Activated CD4-positive, alpha-beta T cell treated with anti-CD3 and anti-CD28 coated beads for 48 hours (primary cell): ENCODE measurements at regions not wholly inside any gene's neighbourhood (a gene's known extent, or its start where the extent isn't known, plus 50 kb on each side); places are given as distances from the start of the nearest gene placed in this dataset.
A peak's percentile ranks its signal among the peaks of the same experiment; 100 is the strongest.
"Not testable (repeated sequence)": the region's sequence is repeated elsewhere in the genome, so short reads cannot be mapped to it uniquely, and the experiment has no call there.

ENCODE experiments used
- DNase-seq: peaks from one replicate; pipeline ENCODE4 v3.0.0-alpha.2; 2020

DNA sequence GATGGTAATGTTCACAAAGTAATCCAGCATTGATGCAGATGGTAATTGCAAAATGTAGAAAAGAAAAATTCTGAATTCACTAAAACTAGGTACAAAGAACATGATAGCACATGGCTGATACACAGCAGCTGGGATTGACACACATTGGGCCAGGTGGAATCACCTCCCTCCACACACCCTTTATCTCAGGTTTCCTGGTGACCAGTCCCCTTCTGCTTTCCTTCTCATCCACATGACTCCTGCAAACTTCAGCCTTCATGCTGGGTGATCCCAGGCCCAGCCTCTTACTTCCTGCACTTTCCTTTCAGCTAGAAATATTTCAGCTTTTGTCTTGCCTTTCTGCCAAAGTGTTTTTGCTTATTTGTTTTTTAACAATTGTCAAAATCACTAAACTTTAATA, 246.9 kb downstream of the LNPK start:
- DNase-seq: no peak

DNA sequence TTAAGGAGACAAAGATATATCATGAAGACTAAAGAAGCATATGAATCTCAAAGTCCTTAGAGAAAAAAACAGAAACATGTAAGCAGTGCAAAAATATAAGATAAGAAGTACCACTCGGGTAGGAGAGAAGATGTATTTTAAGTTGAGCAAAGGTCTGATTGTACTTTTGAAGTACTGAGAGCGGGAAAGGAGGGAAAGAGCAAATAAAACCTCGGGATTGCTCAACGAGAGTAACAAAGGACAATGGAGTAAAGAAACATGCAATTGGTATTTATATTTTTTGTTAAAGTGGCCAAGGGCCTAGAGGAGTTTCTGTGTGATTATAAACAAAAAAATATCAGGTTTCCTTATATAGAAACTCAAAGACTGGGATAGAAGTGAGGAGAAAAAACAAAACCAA, 251.9 kb downstream of the LNPK start:
- DNase-seq: no peak

DNA sequence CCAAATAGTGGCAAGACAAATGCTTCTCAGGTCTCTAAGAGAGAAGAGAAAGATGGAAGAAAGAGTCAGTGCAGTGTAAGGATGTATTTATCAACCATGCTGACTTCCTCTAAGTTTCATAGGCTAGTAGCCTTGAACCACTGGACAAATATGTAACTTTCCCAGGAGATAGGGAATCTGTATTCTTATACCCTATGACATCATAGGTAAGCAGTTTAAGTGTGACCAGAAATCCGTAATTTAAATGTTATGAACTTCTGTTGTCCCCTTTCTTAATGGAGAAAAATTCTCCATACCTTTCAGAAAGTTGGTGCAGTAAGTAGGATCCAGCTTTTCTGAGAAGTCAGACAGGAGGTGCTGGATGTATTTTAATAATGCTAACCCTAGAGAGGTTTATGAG, 256.2 kb downstream of the LNPK start:
- no peak for DNase-seq

DNA sequence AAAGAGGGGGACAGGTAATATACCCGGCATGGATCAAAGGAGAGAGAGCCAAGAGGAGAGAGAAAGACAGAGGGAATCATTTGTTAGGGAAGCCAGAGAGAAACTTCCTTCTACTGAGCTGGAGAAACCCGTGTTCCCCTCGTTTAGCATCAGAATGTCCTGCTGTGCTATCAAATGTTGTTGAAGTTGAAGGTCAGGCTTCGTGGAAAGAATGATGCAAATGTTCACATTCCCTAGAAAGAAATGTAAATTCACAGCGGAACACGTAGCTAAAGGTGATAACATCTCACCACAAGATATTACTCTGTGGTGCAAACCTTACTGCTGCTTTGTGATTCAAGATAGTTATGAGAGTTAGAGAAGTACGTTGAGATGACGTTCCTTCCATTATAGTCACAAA, 258.1 kb downstream of the LNPK start:
- DNase-seq: no peak

DNA sequence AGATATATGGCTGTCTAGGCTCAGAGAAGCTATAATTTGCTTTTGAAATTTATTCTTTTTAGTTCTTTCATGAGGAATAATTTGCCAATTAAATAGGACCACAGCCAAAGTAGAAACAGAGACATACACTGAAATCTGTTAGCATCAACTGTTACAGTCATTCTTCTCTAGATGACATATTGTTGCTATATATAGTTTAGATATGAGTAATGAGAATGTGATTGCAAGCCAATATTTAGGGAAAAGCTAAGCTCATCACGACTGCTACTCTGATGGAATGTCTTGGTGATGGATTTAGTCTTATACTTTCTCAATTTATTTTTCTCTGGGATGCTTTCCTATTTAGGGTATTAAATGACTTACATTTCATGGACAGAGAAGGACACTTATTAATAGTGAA, 259.1 kb downstream of the LNPK start:
- DNase-seq: no peak

DNA sequence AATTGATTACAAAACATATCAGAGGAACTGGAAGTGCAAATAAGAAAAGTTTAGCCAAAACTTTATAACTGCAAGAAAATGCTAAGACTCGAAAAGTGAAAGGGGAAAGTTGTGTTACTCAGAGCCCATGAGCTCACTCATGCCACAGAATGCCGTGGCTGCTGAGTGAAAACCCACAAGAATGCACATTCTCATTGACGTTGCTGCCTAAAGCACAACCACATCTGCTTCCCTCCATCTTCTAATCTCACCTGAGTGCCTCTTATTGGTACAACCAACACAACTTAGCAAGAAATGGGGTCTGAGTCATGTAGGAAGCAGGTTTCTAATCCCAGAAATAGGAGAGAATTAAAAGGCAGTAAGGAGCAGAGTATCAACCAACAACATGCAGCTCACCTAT, 259.7 kb downstream of the LNPK start:
- no peak for DNase-seq

DNA sequence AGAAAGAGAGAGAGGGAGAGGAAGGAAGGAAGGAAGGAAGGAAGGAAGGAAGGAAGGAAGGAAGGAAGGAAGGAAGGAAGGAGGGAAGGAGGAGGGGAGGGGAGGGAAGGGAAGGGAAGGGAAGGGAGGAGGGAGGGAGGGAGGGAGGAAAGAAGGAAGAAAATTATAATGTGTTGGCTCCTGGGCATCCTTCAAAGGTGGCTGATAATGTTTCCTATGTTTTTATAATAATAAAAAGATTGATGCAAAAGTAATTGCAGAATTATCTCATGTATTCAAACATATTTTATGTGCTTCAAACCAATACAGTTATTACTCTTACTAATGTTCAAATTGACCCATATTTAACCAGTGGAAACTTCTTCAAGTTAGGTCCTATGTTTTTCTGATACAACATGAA, 260.9 kb downstream of the LNPK start:
- DNase-seq: no peak

DNA sequence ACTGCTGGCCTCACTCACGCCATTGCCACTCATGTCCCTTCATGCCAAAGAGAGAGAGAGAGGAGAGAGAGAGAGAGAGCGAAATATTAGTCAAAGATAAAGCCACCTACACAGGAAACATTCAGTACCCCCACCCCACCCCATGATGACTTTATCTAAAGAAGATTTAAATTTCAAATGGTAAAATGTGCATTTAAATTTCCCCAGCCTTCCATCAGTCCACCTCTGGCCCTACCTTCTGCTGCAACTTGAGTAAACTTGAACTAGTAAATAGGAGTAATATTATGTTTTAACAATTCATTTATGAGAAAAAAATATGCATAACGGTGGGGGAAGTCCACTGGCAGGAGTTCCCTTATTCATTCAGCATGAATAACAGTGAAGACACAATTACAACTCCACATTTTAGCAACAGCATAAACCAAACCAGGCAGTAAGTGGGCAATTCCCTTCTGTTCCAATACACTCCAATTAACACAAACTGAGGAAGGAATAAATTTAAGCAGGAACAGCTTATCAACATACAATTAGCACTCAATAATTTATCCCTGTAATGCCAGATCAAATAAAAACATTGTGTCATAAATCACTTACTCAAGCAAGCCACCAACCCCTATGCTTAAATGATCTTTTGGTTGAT, 264.2 kb downstream of the LNPK start:
- DNase-seq: no peak

DNA sequence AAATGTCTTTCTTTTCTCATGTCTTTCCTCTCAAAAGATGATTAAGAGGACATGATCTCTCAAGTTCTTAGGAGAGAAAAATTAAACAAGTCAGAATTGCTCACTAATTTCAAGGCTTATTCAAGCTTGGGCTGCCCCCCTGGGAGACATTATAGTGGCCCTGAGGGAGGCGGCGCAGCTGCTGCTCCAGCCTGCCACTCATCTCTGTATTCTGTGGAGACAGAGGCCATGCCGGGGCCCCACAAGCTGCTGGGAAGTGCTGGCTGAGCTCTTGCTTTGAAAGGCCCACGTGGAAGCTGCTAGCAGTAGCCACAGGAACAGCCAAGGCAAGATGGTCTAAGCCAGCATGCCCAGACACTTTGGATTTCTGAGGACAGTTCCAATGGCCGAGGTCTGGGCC, 267.4 kb downstream of the LNPK start:
- DNase-seq: no peak

DNA sequence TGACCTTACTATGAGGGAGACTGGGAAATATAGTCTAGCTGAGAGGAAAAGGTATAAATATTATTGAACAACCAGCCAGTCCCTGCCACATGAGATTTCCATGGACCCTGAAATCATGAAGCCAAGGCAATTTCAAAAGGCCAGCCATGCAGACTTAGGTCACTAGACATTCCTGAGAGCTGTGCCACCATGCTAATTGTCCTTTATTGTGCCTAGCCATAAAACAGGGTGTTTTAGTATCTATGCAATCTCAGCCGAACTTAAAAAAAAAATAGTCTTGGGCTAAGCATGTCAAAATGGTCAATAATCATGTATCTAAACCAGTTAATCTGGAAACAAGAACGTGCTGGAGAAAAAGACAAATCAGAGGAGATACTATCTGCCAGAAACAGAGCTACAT, 269.5 kb downstream of the LNPK start:
- no peak for DNase-seq

DNA sequence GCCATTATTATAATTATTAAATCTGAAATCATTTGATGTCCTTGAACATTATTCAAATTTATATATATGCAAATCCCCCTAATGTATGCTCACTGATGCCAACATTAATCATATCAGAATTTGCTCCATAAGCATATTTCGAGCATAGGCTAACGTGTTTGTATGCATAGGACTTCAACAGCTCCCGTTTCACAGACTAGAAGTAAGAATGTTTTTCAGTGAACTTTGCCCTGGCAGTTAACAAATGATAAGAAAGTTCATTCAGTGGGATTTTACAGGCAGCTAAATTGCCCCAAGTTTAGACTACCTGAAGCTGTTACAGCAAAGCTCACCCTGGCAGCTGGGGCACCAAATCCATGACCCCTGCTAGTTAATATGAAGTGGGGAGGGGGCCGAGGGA, 272.0 kb downstream of the LNPK start:
- DNase-seq: no peak

DNA sequence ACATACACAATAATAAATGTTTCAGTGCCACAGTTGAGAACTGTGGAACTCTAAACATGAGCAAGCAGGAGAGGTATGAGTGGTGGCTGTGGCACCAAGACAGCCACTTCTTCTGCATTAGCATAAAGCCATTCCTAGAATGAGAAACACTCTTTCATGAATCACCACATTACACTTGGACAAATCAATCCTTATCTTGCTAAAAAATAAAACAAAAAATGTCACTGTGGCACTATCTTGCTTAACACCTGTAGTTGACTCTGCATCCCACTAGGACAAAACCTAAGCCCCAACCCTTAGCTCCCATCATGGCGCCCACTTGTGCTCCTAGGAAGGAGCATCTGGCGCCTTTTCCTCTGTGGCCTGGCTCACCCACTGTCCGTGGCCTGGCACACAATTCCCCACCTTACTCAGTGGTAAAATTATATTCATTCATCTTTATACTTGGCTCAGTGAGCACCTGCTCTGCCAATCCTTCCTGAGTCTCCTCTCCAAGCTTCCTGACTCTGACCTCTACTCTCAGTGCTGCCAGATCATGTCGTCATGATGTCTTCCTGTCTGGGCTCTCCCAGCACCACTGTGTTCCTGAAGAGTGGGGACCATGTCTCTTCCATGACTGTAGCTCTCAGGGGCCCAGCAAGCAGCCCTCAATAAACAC, 272.9 kb downstream of the LNPK start:
- DNase-seq: no peak

DNA sequence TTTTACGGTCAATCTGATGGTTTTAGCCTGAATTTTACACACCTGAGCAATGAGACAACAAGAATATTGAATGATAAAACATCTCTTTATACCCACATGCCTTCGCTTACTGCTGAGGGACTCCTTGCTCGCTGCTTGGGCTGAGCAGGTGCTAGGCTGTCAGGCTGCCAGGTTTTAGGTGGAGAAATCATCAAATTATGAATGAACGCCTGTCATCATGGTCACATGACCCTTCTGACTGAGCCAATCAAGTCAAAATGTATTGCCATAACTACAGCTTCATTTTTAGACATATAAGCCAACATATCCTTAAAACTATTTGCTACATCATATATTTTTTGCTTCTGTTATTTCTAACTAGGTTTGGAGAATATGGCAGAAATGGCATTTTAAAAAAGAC, 274.0 kb downstream of the LNPK start:
- no peak for DNase-seq

DNA sequence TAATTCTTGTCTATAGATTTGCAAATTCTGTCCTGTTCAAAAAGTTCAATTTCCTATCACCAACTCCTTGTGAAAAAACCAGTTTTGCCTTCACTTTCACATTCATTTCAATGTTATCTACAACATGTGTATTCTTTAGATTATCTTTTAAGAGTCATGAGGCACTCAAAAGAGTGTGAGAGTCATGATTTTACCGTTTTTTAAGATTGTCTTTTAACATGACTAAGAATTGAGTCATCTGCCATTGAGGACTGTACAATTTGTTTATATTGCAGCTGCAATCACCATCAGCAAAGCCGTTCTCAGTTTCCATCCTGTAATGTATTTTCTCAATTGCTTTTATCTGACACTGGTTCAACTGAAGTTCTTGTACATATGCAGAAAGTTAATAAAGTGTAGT, 275.8 kb downstream of the LNPK start:
- no peak for DNase-seq

DNA sequence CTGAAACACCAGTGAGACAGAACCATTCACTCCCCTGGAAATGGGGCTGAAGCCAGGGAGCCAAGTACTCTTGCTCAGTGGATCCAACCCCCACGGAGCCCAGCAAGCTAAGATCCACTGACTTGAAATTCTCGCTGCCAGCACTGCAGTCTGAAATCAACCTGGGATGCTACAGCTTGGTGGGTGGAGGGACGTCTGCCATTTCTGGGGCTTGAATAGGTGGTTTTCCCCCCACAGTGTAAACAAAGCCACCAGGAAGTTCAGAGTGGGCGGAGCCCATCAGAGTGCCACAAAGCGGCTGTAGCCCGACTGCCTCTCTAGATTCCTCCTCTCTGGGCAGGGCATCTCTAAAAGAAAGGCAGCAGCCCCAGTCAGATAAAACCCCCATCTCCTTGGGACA, 292.8 kb downstream of the LNPK start:
- DNase-seq: no peak

DNA sequence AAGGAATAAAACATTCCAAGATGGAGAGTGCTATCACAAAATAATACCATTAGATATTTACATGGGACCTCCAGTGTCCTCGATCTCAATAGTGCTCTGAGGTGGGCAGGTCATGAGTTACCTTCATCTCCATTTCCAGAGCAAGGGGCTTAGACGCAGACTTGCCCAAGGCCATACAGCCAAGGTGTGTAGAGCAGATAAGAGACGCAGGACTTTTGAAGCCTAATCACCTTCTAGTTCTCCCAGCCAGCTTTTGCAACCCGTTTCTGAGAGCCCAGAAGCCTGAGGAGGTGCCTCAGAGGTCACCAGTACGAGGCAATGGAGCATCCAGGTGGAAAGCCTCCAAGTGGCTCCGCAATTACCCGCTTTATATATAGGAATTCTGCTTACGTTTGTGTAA, 294.7 kb downstream of the LNPK start:
- DNase-seq: no peak

DNA sequence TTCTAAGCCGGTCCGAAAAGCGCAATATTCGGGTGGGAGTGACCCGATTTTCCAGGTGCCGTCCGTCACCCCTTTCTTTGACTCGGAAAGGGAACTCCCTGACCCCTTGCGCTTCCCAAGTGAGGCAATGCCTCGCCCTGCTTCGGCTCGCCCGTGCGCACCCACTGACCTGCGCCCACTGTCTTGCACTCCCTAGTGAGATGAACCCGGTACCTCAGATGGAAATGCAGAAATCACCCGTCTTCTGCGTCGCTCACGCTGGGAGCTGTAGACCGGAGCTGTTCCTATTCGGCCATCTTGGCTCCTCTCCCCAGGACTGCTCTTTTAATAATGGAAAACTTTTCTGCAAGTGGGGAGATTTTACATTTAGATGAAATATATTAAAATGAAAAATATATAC, 297.5 kb downstream of the LNPK start:
- DNase-seq: not testable (repeated sequence)

DNA sequence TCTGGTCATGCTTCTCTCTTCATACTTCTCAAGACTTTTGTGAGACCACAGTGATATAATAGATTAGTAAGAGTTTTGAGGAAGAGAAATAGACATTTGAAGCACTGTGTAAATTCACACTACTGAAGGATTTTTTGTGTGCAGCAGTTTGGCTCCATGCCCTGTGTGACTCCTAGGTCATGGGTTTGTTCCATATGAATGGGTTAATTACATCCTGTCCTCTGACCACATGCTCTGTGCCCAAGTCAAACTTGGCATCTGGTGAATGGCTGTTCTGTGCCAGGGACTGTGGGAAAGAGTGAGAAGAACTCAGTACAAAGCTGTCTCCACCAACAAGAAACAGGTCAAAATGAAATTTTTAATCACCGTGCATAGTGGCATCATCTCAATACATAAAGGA, 304.0 kb downstream of the LNPK start:
- DNase-seq: no peak

DNA sequence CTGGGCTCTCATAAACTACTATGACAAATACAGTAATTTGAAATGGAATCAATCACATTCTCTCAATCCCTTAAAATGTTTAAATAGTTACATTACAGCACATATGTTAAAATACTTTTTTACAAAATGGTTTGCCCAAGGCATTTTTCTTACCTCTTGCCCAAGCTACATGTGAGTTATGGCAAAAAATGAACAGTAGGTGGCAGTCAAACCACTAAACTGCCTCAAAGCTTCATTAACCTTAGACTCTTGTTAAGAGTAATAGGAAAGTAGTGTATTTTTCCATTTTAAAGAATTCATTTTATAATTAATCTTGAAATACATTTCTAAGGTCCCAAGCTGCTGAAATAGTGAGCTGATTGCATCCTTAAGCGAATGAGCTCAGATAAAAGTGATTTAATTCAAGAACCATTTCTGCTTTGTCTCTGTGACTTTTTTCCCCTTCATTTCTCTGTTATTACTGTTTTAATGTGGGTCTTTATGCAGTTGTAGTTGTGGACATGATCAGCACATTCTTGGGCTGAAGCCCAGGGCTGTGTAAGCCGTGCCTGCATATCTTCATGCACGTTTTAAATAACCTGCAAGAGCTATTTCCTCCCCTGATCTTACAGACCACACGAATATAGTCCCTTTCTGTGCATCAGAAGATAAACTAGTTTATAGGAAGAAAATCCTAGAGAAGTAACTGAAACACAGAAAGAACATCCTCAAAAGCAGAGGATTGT, 311.8 kb downstream of the LNPK start:
- DNase-seq: peak; percentile 9

DNA sequence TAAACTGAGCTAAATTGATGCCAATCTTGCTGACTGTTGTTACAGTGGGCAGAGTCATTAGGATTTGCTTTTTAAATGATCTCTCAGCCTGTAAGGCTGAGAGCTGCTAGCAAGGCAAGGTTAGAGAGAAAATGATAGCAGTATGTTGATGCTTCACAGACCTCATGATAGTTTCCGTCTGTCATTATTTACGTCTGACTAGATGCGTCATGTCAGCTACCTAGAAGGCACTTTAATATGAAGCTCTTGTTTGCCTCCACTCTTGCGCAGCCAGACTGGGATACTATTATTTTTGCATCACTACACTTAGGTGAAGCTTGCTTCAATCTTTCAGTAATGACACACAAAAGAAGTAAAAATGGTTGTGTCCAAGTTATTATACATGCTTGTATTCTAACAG, 313.8 kb downstream of the LNPK start:
- DNase-seq: no peak

DNA sequence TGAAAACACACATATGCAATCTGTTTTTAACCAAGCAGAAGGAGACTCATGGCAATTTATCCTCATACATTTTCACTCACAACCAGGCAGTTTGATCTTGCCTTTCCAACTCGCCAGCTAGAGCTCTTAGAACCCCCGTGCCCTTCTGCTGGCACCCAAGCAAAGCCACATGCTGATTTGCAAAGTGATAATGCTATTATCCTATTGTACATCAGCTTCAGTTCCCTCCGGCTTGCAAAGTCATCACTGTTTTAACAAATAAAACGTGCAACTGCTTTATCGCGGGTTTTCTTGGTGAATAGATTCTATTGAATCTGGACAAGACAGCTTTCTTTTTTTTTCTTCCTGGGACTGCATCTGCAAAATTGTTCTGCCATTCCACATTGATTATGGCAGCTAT, 314.6 kb downstream of the LNPK start:
- no peak for DNase-seq

DNA sequence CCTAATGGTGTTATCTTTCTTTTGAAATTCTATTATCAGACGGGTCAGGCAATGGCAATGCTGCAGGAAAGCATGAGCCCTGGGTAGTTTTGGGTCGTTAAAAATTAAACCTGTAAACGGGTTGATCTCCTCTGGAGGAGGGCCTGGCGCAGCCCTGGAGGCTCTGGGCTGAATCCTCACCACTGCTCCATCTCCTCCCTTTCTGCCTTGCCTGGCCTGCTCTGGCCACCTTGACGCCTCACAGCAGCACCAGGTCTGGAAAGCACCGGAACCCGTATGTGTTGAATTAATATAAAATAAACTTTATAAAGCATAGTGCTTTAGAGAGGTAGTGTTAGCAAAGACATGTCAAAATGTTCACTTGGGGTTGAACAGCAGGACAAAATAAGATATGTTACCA, 316.1 kb downstream of the LNPK start:
- DNase-seq: no peak

DNA sequence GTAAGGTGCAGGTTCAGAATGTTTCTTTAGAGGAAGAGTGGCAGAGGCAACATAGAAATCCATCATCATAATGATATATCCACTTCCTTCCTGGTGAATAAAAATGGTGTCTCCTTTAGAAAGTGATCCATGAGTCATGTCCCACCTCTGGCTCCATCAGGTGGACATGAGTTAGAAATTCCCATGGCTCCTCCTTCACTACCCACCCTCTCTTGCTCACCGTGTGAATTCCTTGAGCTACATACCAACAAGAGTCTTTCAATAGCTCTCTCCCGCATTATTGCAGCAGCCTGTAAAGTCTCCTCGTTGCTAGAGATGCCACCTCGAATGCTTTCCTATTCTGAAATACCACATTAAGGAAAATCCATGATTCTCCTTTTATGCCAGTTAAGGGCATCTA, 317.6 kb downstream of the LNPK start:
- DNase-seq: no peak

DNA sequence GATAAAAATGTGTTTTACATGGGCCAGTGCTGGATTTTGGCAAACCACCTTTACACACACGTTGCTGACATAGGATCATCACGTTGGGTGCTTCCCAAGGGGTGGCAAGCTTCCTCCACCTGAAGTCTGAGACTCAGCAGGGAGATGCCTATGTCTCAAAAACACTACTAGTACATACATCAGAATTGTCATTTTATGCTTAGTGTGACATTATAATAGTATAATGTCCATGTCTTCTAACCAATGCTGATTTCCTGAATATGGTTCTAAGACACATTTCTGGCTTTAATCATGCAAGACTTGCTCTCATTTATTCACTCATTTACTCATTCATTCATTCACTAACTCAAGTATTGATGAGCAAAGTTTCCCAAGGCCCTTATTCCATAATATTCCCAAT, 322.3 kb downstream of the LNPK start:
- no peak for DNase-seq

DNA sequence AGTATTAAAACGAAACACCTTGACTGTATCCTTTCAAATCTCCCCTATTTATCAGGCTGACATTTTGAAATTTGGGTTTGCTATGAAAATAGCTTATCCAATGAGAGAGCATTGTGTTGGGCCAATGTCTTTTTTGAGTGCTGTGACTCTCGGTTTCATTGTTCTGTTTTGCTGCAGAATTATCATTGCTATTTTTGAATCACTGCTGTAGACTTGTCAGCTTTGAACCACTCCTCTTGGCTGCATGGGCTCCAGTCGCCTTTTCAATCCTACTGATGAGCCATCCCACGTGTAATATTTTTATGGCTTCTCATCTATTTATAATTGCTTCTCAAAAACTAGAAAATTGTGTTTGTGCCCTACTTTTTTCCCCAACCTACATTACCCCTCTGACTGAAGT, 322.8 kb downstream of the LNPK start:
- DNase-seq: no peak
